Thoracic aorta (tissue), 2 donors: ENCODE measurements at regions not wholly inside any gene's neighbourhood (a gene's known extent, or its start where the extent isn't known, plus 50 kb on each side); places are given as distances from the start of the nearest gene placed in this dataset.
"Not testable (repeated sequence)": the region's sequence is repeated elsewhere in the genome, so short reads cannot be mapped to it uniquely, and the experiment has no call there.

ENCODE experiments used
- ATAC-seq: fragments of 150-250 bp; one replicate; pipeline ENCODE4 v1.8.0; 2017; ENCODE audit warnings: low read depth; ENCODE audit not compliant: insufficient number of reproducible peaks, low FRiP score
- DNase-seq: peaks from one replicate; pipeline ENCODE4 v3.0.0-alpha.2; 2020; ENCODE audit warnings: low spot score
- H3K27ac ChIP-seq, 2 donors: fragments of 200-600 bp; sonication (generic); 1 replicate in 1 of 2; 2 replicates in 1 of 2; pipeline ENCODE4 v1.5.1; 2016; ENCODE audit warnings: mild to moderate bottlenecking in 2 of 2, moderate library complexity in 2 of 2
- H3K27me3 ChIP-seq: fragments of 200-600 bp; sonication (generic); replicated peaks from 2 replicates; pipeline ENCODE4 v1.6.0; 2016; ENCODE audit warnings: mild to moderate bottlenecking; ENCODE audit not compliant: insufficient read depth
- H3K36me3 ChIP-seq: fragments of 200-600 bp; sonication (generic); one replicate; pipeline ENCODE4 v1.5.1; 2016
- H3K4me1 ChIP-seq, 2 donors: fragments of 200-600 bp; sonication (generic); 1 replicate in 1 of 2; 2 replicates in 1 of 2; pipeline versions ENCODE4 v1.5.1 to v1.6.0; 2016; ENCODE audit warnings: low read depth in 2 of 2, mild to moderate bottlenecking in 1 of 2; ENCODE audit not compliant: control insufficient read depth in 1 of 2
- H3K4me3 ChIP-seq: fragments of 200-600 bp; sonication (generic); 2 replicates; pipeline ENCODE4 v1.5.1; 2016; ENCODE audit warnings: mild to moderate bottlenecking
- H3K9me3 ChIP-seq: fragments of 200-600 bp; sonication (generic); 2 replicates; pipeline ENCODE4 v1.5.1; 2016
- CTCF ChIP-seq: fragments of 200-600 bp; sonication (generic); IDR thresholded peaks from one replicate; pipeline ENCODE4 v1.5.1; 2019; ENCODE audit warnings: antibody characterized with exemption

GRCh38 chr15:96978937-96979473, 648.5 kb downstream of the NR2F2 start:
- Histone ChIP-seq H3K27me3 (no peaks in the 10 kb centered on the region), H3K4me3 (no peak overlapping the region), H3K4me1 (no peaks in the 10 kb centered on the region), H3K9me3 (no peaks in the 10 kb centered on the region), H3K27ac (no peak overlapping the region), H3K36me3 (no peaks in the 10 kb centered on the region)
- no peak for ATAC-seq
- TF ChIP-seq CTCF, result no peak
- DNase-seq, result no peak

GRCh38 chr15:96984121-96984671, 653.7 kb downstream of the NR2F2 start:
- not testable (repeated sequence) for H3K27me3 ChIP-seq, ATAC-seq, H3K4me3 ChIP-seq, H3K36me3 ChIP-seq, H3K27ac ChIP-seq, DNase-seq, H3K9me3 ChIP-seq, H3K4me1 ChIP-seq

GRCh38 chr15:96992817-96993216, 662.3 kb downstream of the NR2F2 start:
- Histone ChIP-seq H3K9me3 (no peaks in the 10 kb centered on the region), H3K27me3 (no peaks in the 10 kb centered on the region), H3K4me1 (no peaks in the 10 kb centered on the region), H3K27ac (no peak overlapping the region), H3K36me3 (no peaks in the 10 kb centered on the region), H3K4me3 (no peak overlapping the region)
- DNase-seq, result no peak
- TF ChIP-seq CTCF, result no peak
- no peak for ATAC-seq

- no peak for ATAC-seq
- Histone ChIP-seq H3K27ac (no peak overlapping the region), H3K4me1 (no peaks in the 10 kb centered on the region), H3K9me3 (no peaks in the 10 kb centered on the region), H3K4me3 (no peak overlapping the region), H3K27me3 (no peaks in the 10 kb centered on the region), H3K36me3 (no peaks in the 10 kb centered on the region)
- no peak for TF ChIP-seq CTCF
- no peak for DNase-seq
Observed at GRCh38 chr15:96997538-96997937, 667.0 kb downstream of the NR2F2 start.

- ATAC-seq (no peak), DNase-seq (no peak)
- Histone ChIP-seq H3K4me1 (no peaks in the 10 kb centered on the region), H3K36me3 (no peaks in the 10 kb centered on the region), H3K27me3 (no peaks in the 10 kb centered on the region), H3K27ac (no peak overlapping the region), H3K9me3 (no peaks in the 10 kb centered on the region), H3K4me3 (no peak overlapping the region)
- no peak for TF ChIP-seq CTCF
Observed at GRCh38 chr15:97009031-97009431, 678.5 kb downstream of the NR2F2 start.

- DNase-seq (no peak), ATAC-seq (no peak)
- no peak for TF ChIP-seq CTCF
- H3K9me3 ChIP-seq, result no peaks in the 10 kb centered on the region
- H3K4me3 ChIP-seq, result no peak overlapping the region
- H3K27ac ChIP-seq, result no peak overlapping the region
- no peaks in the 10 kb centered on the region for H3K36me3 ChIP-seq
- no peaks in the 10 kb centered on the region for H3K27me3 ChIP-seq
- no peaks in the 10 kb centered on the region for H3K4me1 ChIP-seq
Observed at GRCh38 chr15:97012986-97013385, 682.5 kb downstream of the NR2F2 start.
